Fibroblast of pulmonary artery (primary cell): ENCODE measurements at regions not wholly inside any gene's neighbourhood (a gene's known extent, or its start where the extent isn't known, plus 50 kb on each side); places are given as distances from the start of the nearest gene placed in this dataset.

Experiments used
- DNase-seq: peaks from one replicate; pipeline ENCODE4 v3.0.0-alpha.2; 2010; ENCODE audit warnings: low read depth
- H3K4me3 ChIP-seq: replicated peaks from 2 replicates; pipeline ENCODE4 v1.5.1; 2011; ENCODE audit warnings: low read depth, mild to moderate bottlenecking, control low read depth, low read length, moderate library complexity
- CTCF ChIP-seq: IDR thresholded peaks from 2 replicates; pipeline ENCODE4 v1.5.1; 2011; ENCODE audit warnings: mild to moderate bottlenecking, control low read depth, low read length, inconsistent platforms; ENCODE audit errors: missing control alignments

- TF ChIP-seq CTCF = no peak
- no peak for DNase-seq
- H3K4me3 ChIP-seq = no peak overlapping the region
These were observed 262.6 kb downstream of the IGSF11 start for GRCh38 chr3:118772036-118772435.

- H3K4me3 ChIP-seq = no peak overlapping the region
- no peak for TF ChIP-seq CTCF
- DNase-seq = no peak
These were observed 262.1 kb downstream of the IGSF11 start for GRCh38 chr3:118772547-118773011.

- no peak overlapping the region for H3K4me3 ChIP-seq
- DNase-seq = no peak
- TF ChIP-seq CTCF = no peak
These were observed 259.6 kb downstream of the IGSF11 start for GRCh38 chr3:118775021-118775420.

GRCh38 chr3:118778201-118778600 lies 256.4 kb downstream of the IGSF11 start:
- no peak for DNase-seq
- TF ChIP-seq CTCF = no peak
- no peak overlapping the region for H3K4me3 ChIP-seq

- DNase-seq = no peak
- no peak overlapping the region for H3K4me3 ChIP-seq
- TF ChIP-seq CTCF = no peak
These were observed 253.4 kb downstream of the IGSF11 start for GRCh38 chr3:118781232-118781631.

- TF ChIP-seq CTCF = no peak
- DNase-seq = no peak
- no peak overlapping the region for H3K4me3 ChIP-seq
These were observed 252.8 kb downstream of the IGSF11 start for GRCh38 chr3:118781839-118782238.

- no peak for TF ChIP-seq CTCF
- no peak for DNase-seq
- H3K4me3 ChIP-seq = no peak overlapping the region
These were observed 251.9 kb downstream of the IGSF11 start for GRCh38 chr3:118782755-118783202.
